Stimulated activated naive B cell treated with anti-CD40 and anti-IgM and Interleukin-4, amounts not matched to agents 10 μg/mL and 1 μg/mL and 100 μg/mL, for 72 hours (primary cell): ENCODE measurements at regions not wholly inside any gene's neighbourhood (a gene's known extent, or its start where the extent isn't known, plus 50 kb on each side); places are given as distances from the start of the nearest gene placed in this dataset.

Source experiments
- ATAC-seq, 2 donors: fragments of 150-1000 bp; cut with Tn5 transposase; replicated peaks; 2 replicates each; pipeline ENCODE4 v1.10.0; 2021; ENCODE audit warnings: moderate library complexity in 1 of 2
- DNase-seq: peaks from one replicate; pipeline ENCODE4 v3.0.0; 2021
- H3K27ac Mint-ChIP-seq: one replicate; pipeline ENCODE4 v1.8.0; 2022; ENCODE audit warnings: mild to moderate bottlenecking, mixed read lengths
- H3K27me3 Mint-ChIP-seq, 2 donors: one replicate each; pipeline ENCODE4 v1.8.0; 2022; ENCODE audit warnings: mixed read lengths in 2 of 2
- H3K36me3 Mint-ChIP-seq, 2 donors: one replicate each; pipeline ENCODE4 v1.8.0; 2022; ENCODE audit warnings: mixed read lengths in 2 of 2, mild to moderate bottlenecking in 1 of 2
- H3K4me1 Mint-ChIP-seq, 2 donors: one replicate each; pipeline ENCODE4 v1.8.0; 2022; ENCODE audit warnings: mixed read lengths in 2 of 2, mild to moderate bottlenecking in 1 of 2
- H3K4me3 Mint-ChIP-seq, 2 donors: one replicate each; pipeline ENCODE4 v1.8.0; 2022; ENCODE audit warnings: mild to moderate bottlenecking in 2 of 2, mixed read lengths in 2 of 2, moderate library complexity in 1 of 2
- H3K9me3 Mint-ChIP-seq, 2 donors: one replicate each; pipeline ENCODE4 v1.8.0; 2022; ENCODE audit warnings: mixed read lengths in 2 of 2, mild to moderate bottlenecking in 1 of 2

GRCh38 chr3:74529145-74529544 lies 85.3 kb downstream of the CNTN3 start:
- no peaks in the 10 kb centered on the region for H3K4me1 Mint-ChIP-seq
- no peaks in the 10 kb centered on the region for H3K27me3 Mint-ChIP-seq
- no peak overlapping the region for H3K4me3 Mint-ChIP-seq
- peaks cover 6 to 13% of the 10 kb centered on the region in 2 donors for H3K9me3 Mint-ChIP-seq
- no peak overlapping the region for H3K27ac Mint-ChIP-seq
- DNase-seq (no peak), ATAC-seq (no peak)
- H3K36me3 Mint-ChIP-seq = no peaks in the 10 kb centered on the region

DNA sequence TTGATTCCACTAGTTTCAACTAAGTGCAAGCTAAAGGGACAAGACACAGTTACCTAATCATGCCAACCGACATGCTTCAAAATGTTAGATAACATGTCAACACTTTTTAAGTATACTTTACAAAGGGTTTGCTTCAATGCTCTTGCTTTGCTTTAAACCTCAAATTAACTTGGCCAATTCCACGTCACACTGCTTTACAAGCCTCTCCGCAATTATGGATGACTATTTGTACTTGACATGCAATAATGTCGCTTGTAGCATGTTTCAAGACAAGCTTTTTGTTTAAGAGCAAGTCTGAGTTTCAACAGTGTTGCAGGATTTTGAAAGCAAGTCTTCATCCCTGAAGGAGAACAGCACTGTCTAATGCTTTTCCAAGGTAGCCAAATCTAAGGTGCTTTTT lies 86.9 kb downstream of the CNTN3 start:
- ATAC-seq (no peak), DNase-seq (no peak)
- Mint-ChIP-seq H3K36me3 (no peaks in the 10 kb centered on the region), H3K27ac (no peak overlapping the region), H3K4me3 (no peak overlapping the region), H3K9me3 (peaks cover 6 to 13% of the 10 kb centered on the region in 2 donors), H3K4me1 (no peaks in the 10 kb centered on the region), H3K27me3 (no peaks in the 10 kb centered on the region)

GRCh38 chr3:74523811-74524210 lies 90.6 kb downstream of the CNTN3 start:
- no peak for ATAC-seq
- H3K36me3 Mint-ChIP-seq = no peaks in the 10 kb centered on the region
- no peak for DNase-seq
- H3K9me3 Mint-ChIP-seq = peaks cover 0 to 2% of the 10 kb centered on the region in 2 donors
- no peak overlapping the region for H3K4me3 Mint-ChIP-seq
- no peaks in the 10 kb centered on the region for H3K27me3 Mint-ChIP-seq
- no peak overlapping the region for H3K27ac Mint-ChIP-seq
- H3K4me1 Mint-ChIP-seq = no peaks in the 10 kb centered on the region

GRCh38 chr3:74520895-74521294 lies 93.6 kb downstream of the CNTN3 start:
- no peak overlapping the region for H3K4me3 Mint-ChIP-seq
- H3K4me1 Mint-ChIP-seq = no peaks in the 10 kb centered on the region
- no peak for ATAC-seq
- no peaks in the 10 kb centered on the region for H3K36me3 Mint-ChIP-seq
- DNase-seq = no peak
- H3K9me3 Mint-ChIP-seq = no peaks in the 10 kb centered on the region
- H3K27ac Mint-ChIP-seq = no peak overlapping the region
- H3K27me3 Mint-ChIP-seq = no peaks in the 10 kb centered on the region

DNA sequence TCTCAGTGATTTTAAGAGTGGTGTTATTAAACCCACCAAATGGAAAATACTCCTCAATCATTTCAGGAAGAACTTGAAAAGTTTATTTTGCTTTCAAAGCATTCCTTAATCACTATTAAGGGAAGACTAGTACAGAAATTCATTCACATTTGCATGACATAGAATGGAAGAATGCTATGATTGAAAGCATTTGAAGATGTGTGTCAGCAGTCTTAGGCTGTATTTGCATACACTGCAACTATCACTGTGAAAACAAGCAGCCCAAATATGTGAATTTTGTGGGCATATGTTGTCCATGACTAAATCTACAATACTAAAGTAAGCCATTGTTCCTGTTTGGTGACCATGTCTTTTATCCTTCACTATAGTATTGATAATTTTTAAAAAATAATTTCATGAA lies 95.8 kb downstream of the CNTN3 start:
- Mint-ChIP-seq H3K27me3 (no peaks in the 10 kb centered on the region), H3K36me3 (no peaks in the 10 kb centered on the region), H3K4me1 (no peaks in the 10 kb centered on the region), H3K9me3 (no peaks in the 10 kb centered on the region), H3K4me3 (no peak overlapping the region), H3K27ac (no peak overlapping the region)
- ATAC-seq (no peak), DNase-seq (no peak)

- no peaks in the 10 kb centered on the region for H3K9me3 Mint-ChIP-seq
- ATAC-seq = no peak
- H3K4me1 Mint-ChIP-seq = no peaks in the 10 kb centered on the region
- DNase-seq = no peak
- no peaks in the 10 kb centered on the region for H3K27me3 Mint-ChIP-seq
- H3K36me3 Mint-ChIP-seq = no peaks in the 10 kb centered on the region
- no peak overlapping the region for H3K27ac Mint-ChIP-seq
- no peak overlapping the region for H3K4me3 Mint-ChIP-seq
Measured at GRCh38 chr3:74516019-74516418, 98.4 kb downstream of the CNTN3 start.

GRCh38 chr3:74515451-74515850 lies 99.0 kb downstream of the CNTN3 start:
- H3K27ac Mint-ChIP-seq = no peak overlapping the region
- H3K9me3 Mint-ChIP-seq = no peaks in the 10 kb centered on the region

GRCh38 chr3:74511078-74511477 lies 103.4 kb downstream of the CNTN3 start:
- no peak overlapping the region for H3K27ac Mint-ChIP-seq
- no peaks in the 10 kb centered on the region for H3K36me3 Mint-ChIP-seq
- peaks cover 0 to 1% of the 10 kb centered on the region in 2 donors for H3K9me3 Mint-ChIP-seq
- H3K27me3 Mint-ChIP-seq = no peaks in the 10 kb centered on the region
- no peak overlapping the region for H3K4me3 Mint-ChIP-seq
- DNase-seq (no peak), ATAC-seq (no peak)
- H3K4me1 Mint-ChIP-seq = no peaks in the 10 kb centered on the region

More at GRCh38 chr3:74515451-74515850, 99.0 kb downstream of the CNTN3 start:
- H3K4me3 Mint-ChIP-seq = no peak overlapping the region
- no peaks in the 10 kb centered on the region for H3K36me3 Mint-ChIP-seq
- ATAC-seq (no peak), DNase-seq (no peak)
- no peaks in the 10 kb centered on the region for H3K4me1 Mint-ChIP-seq
- H3K27me3 Mint-ChIP-seq = no peaks in the 10 kb centered on the region

- peaks cover 0 to 1% of the 10 kb centered on the region in 2 donors for H3K9me3 Mint-ChIP-seq
- H3K27me3 Mint-ChIP-seq = no peaks in the 10 kb centered on the region
- no peak overlapping the region for H3K27ac Mint-ChIP-seq
- DNase-seq (no peak), ATAC-seq (no peak)
- H3K36me3 Mint-ChIP-seq = no peaks in the 10 kb centered on the region
- H3K4me3 Mint-ChIP-seq = no peak overlapping the region
- H3K4me1 Mint-ChIP-seq = no peaks in the 10 kb centered on the region
Measured at GRCh38 chr3:74510261-74510818, 104.1 kb downstream of the CNTN3 start.

GRCh38 chr3:74507691-74508090 lies 106.8 kb downstream of the CNTN3 start:
- DNase-seq = no peak

GRCh38 chr3:74506246-74506645 lies 108.2 kb downstream of the CNTN3 start:
- ATAC-seq = no peak
- no peaks in the 10 kb centered on the region for H3K27me3 Mint-ChIP-seq
- H3K4me1 Mint-ChIP-seq = no peaks in the 10 kb centered on the region
- H3K36me3 Mint-ChIP-seq = no peaks in the 10 kb centered on the region
- no peak overlapping the region for H3K4me3 Mint-ChIP-seq
- no peak for DNase-seq
- H3K27ac Mint-ChIP-seq = no peak overlapping the region
- peaks cover 0 to 1% of the 10 kb centered on the region in 2 donors for H3K9me3 Mint-ChIP-seq

More at GRCh38 chr3:74507691-74508090, 106.8 kb downstream of the CNTN3 start:
- H3K4me1 Mint-ChIP-seq = no peaks in the 10 kb centered on the region
- no peaks in the 10 kb centered on the region for H3K27me3 Mint-ChIP-seq
- no peak overlapping the region for H3K27ac Mint-ChIP-seq
- H3K36me3 Mint-ChIP-seq = no peaks in the 10 kb centered on the region
- no peak overlapping the region for H3K4me3 Mint-ChIP-seq
- peaks cover 0 to 1% of the 10 kb centered on the region in 2 donors for H3K9me3 Mint-ChIP-seq
- no peak for ATAC-seq

- Mint-ChIP-seq H3K36me3 (no peaks in the 10 kb centered on the region), H3K9me3 (no peaks in the 10 kb centered on the region), H3K4me1 (no peaks in the 10 kb centered on the region), H3K27me3 (no peaks in the 10 kb centered on the region), H3K4me3 (no peak overlapping the region), H3K27ac (no peak overlapping the region)
- no peak for DNase-seq
- no peak for ATAC-seq
Measured at GRCh38 chr3:74501007-74501406, 113.5 kb downstream of the CNTN3 start.

- H3K36me3 Mint-ChIP-seq = no peaks in the 10 kb centered on the region
- no peak overlapping the region for H3K4me3 Mint-ChIP-seq
- H3K4me1 Mint-ChIP-seq = no peaks in the 10 kb centered on the region
- ATAC-seq = no peak
- no peaks in the 10 kb centered on the region for H3K9me3 Mint-ChIP-seq
- H3K27ac Mint-ChIP-seq = no peak overlapping the region
- H3K27me3 Mint-ChIP-seq = no peaks in the 10 kb centered on the region
- DNase-seq = no peak
Measured at GRCh38 chr3:74500257-74500656, 114.2 kb downstream of the CNTN3 start.

- no peaks in the 10 kb centered on the region for H3K36me3 Mint-ChIP-seq
- H3K27me3 Mint-ChIP-seq = no peaks in the 10 kb centered on the region
- DNase-seq (no peak), ATAC-seq (no peak)
- H3K9me3 Mint-ChIP-seq = peaks cover 0 to 1% of the 10 kb centered on the region in 2 donors
- H3K4me3 Mint-ChIP-seq = no peak overlapping the region
- H3K27ac Mint-ChIP-seq = no peak overlapping the region
- no peaks in the 10 kb centered on the region for H3K4me1 Mint-ChIP-seq
Measured at GRCh38 chr3:74491874-74492273, 122.6 kb downstream of the CNTN3 start.

DNA sequence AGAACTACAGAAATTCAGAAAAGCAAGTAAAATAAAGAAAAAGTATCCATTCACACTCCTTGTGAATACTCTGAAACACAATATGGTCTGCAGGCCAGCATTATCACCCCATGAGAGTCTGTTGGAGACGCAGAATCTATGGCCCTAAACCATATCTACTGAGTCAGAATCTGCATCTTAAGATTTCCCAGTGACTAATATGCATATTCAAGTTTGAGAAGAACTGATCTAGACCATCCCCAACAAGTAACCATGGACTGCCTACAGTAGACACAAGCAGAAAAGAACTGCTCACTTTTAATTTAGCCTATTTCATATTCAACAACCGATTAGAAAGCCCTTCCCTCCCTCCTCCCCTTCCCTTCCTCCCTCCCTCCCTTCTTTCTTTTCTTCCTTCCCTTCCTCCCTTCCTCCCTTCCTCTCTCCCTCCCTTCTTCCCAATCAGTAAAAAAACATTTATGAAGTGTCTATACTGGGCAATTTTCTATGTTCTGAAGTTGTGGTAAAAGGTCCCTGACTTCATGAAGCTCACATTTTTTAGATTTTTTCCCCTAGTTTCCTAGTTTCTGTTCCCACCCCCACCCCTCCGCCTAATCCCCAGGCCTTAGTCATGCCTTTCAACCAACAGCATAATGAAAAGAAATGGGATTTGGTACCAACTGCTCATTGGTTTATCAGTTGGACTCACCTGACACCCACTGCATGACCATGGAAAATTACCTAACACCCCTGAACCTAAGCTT lies 125.2 kb downstream of the CNTN3 start:
- H3K36me3 Mint-ChIP-seq = no peaks in the 10 kb centered on the region
- H3K4me3 Mint-ChIP-seq = no peak overlapping the region
- no peak for DNase-seq
- H3K27ac Mint-ChIP-seq = no peak overlapping the region
- H3K9me3 Mint-ChIP-seq = peaks cover 0 to 3% of the 10 kb centered on the region in 2 donors
- no peaks in the 10 kb centered on the region for H3K27me3 Mint-ChIP-seq
- no peak for ATAC-seq
- no peaks in the 10 kb centered on the region for H3K4me1 Mint-ChIP-seq
